ENCODE measurements at regions not wholly inside any gene's neighbourhood (a gene's known extent, or its start where the extent isn't known, plus 50 kb on each side); places are given as distances from the start of the nearest gene placed in this dataset.

- DNase-seq (ENCODE audit: low read depth): no peak
- H3K4me3 ChIP-seq (ENCODE audit: control insufficient read depth, low read depth, low read length): no peak overlapping the region
- no peak for TF ChIP-seq CTCF (IDR thresholded peaks at IDR 0.05; ENCODE audit: control insufficient read depth, insufficient read depth, low read depth, low read length, missing control alignments)
These were observed 1006.8 kb downstream of the ADGRL2 start for GRCh38 chr1:82807563-82807962.

- DNase-seq (ENCODE audit: low read depth): no peak
- TF ChIP-seq CTCF (IDR thresholded peaks at IDR 0.05; ENCODE audit: control insufficient read depth, insufficient read depth, low read depth, low read length, missing control alignments): no peak
These were observed 1005.4 kb downstream of the ADGRL2 start for GRCh38 chr1:82806133-82806532.

GRCh38 chr1:82801176-82801575 is 1000.4 kb downstream of the ADGRL2 start:
- TF ChIP-seq CTCF (IDR thresholded peaks at IDR 0.05; ENCODE audit: control insufficient read depth, insufficient read depth, low read depth, low read length, missing control alignments): no peak
- no peak overlapping the region for H3K4me3 ChIP-seq (ENCODE audit: control insufficient read depth, low read depth, low read length)
- no peak for DNase-seq (ENCODE audit: low read depth)

More at GRCh38 chr1:82806133-82806532, 1005.4 kb downstream of the ADGRL2 start:
- H3K4me3 ChIP-seq (ENCODE audit: control insufficient read depth, low read depth, low read length): no peak overlapping the region

- no peak overlapping the region for H3K4me3 ChIP-seq (ENCODE audit: control insufficient read depth, low read depth, low read length)
- no peak for DNase-seq (ENCODE audit: low read depth)
- no peak for TF ChIP-seq CTCF (IDR thresholded peaks at IDR 0.05; ENCODE audit: control insufficient read depth, insufficient read depth, low read depth, low read length, missing control alignments)
These were observed 1000.0 kb downstream of the ADGRL2 start for GRCh38 chr1:82800721-82801120.

- no peak for DNase-seq (ENCODE audit: low read depth)
- no peak overlapping the region for H3K4me3 ChIP-seq (ENCODE audit: control insufficient read depth, low read depth, low read length)
- no peak for TF ChIP-seq CTCF (IDR thresholded peaks at IDR 0.05; ENCODE audit: control insufficient read depth, insufficient read depth, low read depth, low read length, missing control alignments)
These were observed 998.5 kb downstream of the ADGRL2 start for GRCh38 chr1:82799261-82799660.

- no peak for DNase-seq (ENCODE audit: low read depth)
- H3K4me3 ChIP-seq (ENCODE audit: control insufficient read depth, low read depth, low read length): no peak overlapping the region
- no peak for TF ChIP-seq CTCF (IDR thresholded peaks at IDR 0.05; ENCODE audit: control insufficient read depth, insufficient read depth, low read depth, low read length, missing control alignments)
These were observed 994.9 kb downstream of the ADGRL2 start for GRCh38 chr1:82795508-82796149.
